ENCODE measurements at regions not wholly inside any gene's neighbourhood (a gene's known extent, or its start where the extent isn't known, plus 50 kb on each side); places are given as distances from the start of the nearest gene placed in this dataset.

- no peak for TF ChIP-seq CTCF (IDR thresholded peaks at IDR 0.05)
- H3K4me3 ChIP-seq: no peak overlapping the region
- H3K9me3 ChIP-seq: no peaks in the 10 kb centered on the region
- intact Hi-C loops (cut with DNase I): no loop called here
- no peaks in the 10 kb centered on the region for H3K36me3 ChIP-seq
- DNase-seq: no peak
- H3K4me1 ChIP-seq: peaks cover 0 to 8% (median 0%) of the 10 kb centered on the region in 12 donors
- H3K27ac ChIP-seq: no peak overlapping the region
- H3K27me3 ChIP-seq: peaks cover 0 to 2% (median 0%) of the 10 kb centered on the region in 9 donors
- 72 to 90% (median 82%) methylated on average over 1 of the region's 1 CpG for WGBS, 4 donors
- ATAC-seq: no peak
Observed at GRCh38 chr9:3004572-3004971, 160.7 kb upstream of the PUM3 start.

GRCh38 chr9:3001311-3001710 is 157.4 kb upstream of the PUM3 start:
- Histone ChIP-seq H3K27ac (no peak overlapping the region), H3K4me1 (no peaks in the 10 kb centered on the region), H3K9me3 (no peaks in the 10 kb centered on the region), H3K36me3 (no peaks in the 10 kb centered on the region), H3K4me3 (no peak overlapping the region), H3K27me3 (peaks cover 0 to 2% (median 0%) of the 10 kb centered on the region in 9 donors)
- intact Hi-C loops (cut with DNase I): no loop called here
- DNase-seq (no peak), ATAC-seq (no peak)
- no peak for TF ChIP-seq CTCF (IDR thresholded peaks at IDR 0.05)
- no peak for TF ChIP-seq POLR2A (IDR thresholded peaks at IDR 0.05)

GRCh38 chr9:2992427-2992826 is 148.5 kb upstream of the PUM3 start:
- 70 to 84% (median 79%) methylated on average over 1 of the region's 1 CpG for WGBS, 4 donors
- intact Hi-C loops (cut with DNase I): no loop called here
- no peaks in the 10 kb centered on the region for H3K36me3 ChIP-seq

GRCh38 chr9:2991292-2991691 is 147.4 kb upstream of the PUM3 start:
- no peaks in the 10 kb centered on the region for H3K9me3 ChIP-seq

More at GRCh38 chr9:2992427-2992826, 148.5 kb upstream of the PUM3 start:
- no peak overlapping the region for H3K27ac ChIP-seq
- DNase-seq: no peak
- no peaks in the 10 kb centered on the region for H3K9me3 ChIP-seq
- no peak overlapping the region for H3K4me3 ChIP-seq
- H3K27me3 ChIP-seq: peaks cover 0 to 6% (median 0%) of the 10 kb centered on the region in 9 donors
- H3K4me1 ChIP-seq: no peaks in the 10 kb centered on the region
- ATAC-seq: no peak
- TF ChIP-seq CTCF (IDR thresholded peaks at IDR 0.05) (no peak), POLR2A (IDR thresholded peaks at IDR 0.05) (no peak)

More at GRCh38 chr9:2991292-2991691, 147.4 kb upstream of the PUM3 start:
- no peaks in the 10 kb centered on the region for H3K4me1 ChIP-seq
- peaks cover 0 to 6% (median 0%) of the 10 kb centered on the region in 9 donors for H3K27me3 ChIP-seq
- no peak overlapping the region for H3K4me3 ChIP-seq
- intact Hi-C loops (cut with DNase I): no loop called here
- H3K27ac ChIP-seq: no peak overlapping the region
- TF ChIP-seq POLR2A (IDR thresholded peaks at IDR 0.05) (no peak), CTCF (IDR thresholded peaks at IDR 0.05) (no peak)
- no peaks in the 10 kb centered on the region for H3K36me3 ChIP-seq
- DNase-seq (no peak), ATAC-seq (no peak)

All from heart left ventricle (tissue), 16 donors.